ENCODE measurements at regions not wholly inside any gene's neighbourhood (a gene's known extent, or its start where the extent isn't known, plus 50 kb on each side); places are given as distances from the start of the nearest gene placed in this dataset.

- peaks cover 5% of the 10 kb centered on the region; the same call in 1 of the 3 replicates for H3K4me1 ChIP-seq
- DNase-seq (ENCODE audit: low read depth in 1 of 2, low spot score in 1 of 2) (no peak), ATAC-seq (no peak), FAIRE-seq (no peak)
- no peaks in the 10 kb centered on the region for H3K9me3 ChIP-seq
- H3K4me2 ChIP-seq: no peak overlapping the region
- no peak for TF ChIP-seq NPAS2 (CRISPR knock-in tag; IDR thresholded peaks at IDR 0.05; ENCODE audit: borderline replicate concordance)
- TF ChIP-seq TP53 (CRISPR knock-in tag; IDR thresholded peaks at IDR 0.05): no peak
- no peak for TF ChIP-seq MAZ (IDR thresholded peaks at IDR 0.05; ENCODE audit: borderline replicate concordance, low read depth, low read length)
- TF ChIP-seq MAFK (IDR thresholded peaks at IDR 0.05; ENCODE audit: partially characterized antibody): no peak
- no peak for TF ChIP-seq GATA3 (IDR thresholded peaks at IDR 0.05; ENCODE audit: borderline replicate concordance)
- no peak for TF ChIP-seq RCOR1 (IDR thresholded peaks at IDR 0.05; ENCODE audit: low read depth, low read length)
- TF ChIP-seq CEBPB (IDR thresholded peaks at IDR 0.05): no peak
- TF ChIP-seq HOXB5 (CRISPR knock-in tag; IDR thresholded peaks at IDR 0.05): no peak
- no peak for TF ChIP-seq ZFP36 (IDR thresholded peaks at IDR 0.05; ENCODE audit: borderline replicate concordance, partially characterized antibody)
- TF ChIP-seq HDAC2 (IDR thresholded peaks at IDR 0.05): no peak
- no peak for TF ChIP-seq EHF (CRISPR knock-in tag; IDR thresholded peaks at IDR 0.05)
- no peak for TF ChIP-seq FOXS1 (CRISPR knock-in tag; IDR thresholded peaks at IDR 0.05)
- no peak for TF ChIP-seq PHF8 (IDR thresholded peaks at IDR 0.05; ENCODE audit: borderline replicate concordance, low read depth)
- no peak for TF ChIP-seq EHMT2 (IDR thresholded peaks at IDR 0.05; ENCODE audit: low read depth)
- TF ChIP-seq POLR2AphosphoS2 (conservative IDR thresholded peaks at IDR 0.05; ENCODE audit: low read length): no peak
- no peak overlapping the region for H3K27ac ChIP-seq
- ChIA-PET CTCF (no interaction called here), POLR2A (no interaction called here)
- no peak overlapping the region for H3K4me3 ChIP-seq
Observed at GRCh38 chrX:45435481-45435880, 234.8 kb upstream of the DIPK2B start.

DNA sequence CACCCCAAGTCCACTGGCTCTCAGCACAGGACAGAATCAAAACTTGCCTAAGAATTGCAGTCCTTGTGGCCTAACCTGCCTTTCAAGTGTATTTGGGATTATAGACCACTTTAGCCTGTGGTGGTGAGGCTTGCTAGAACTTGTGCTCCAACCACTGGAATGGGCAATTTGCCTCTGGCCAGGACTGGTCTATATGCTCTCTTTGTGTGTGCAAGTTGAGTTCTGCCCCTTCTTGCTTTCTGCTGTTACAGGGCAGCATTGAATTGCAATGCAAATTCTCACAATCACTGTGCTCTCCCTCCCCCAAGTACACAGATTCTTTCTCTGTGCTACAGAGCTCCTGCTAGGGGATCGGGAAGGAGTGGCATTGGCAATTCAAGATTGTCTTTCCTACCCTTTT is 233.6 kb upstream of the DIPK2B start:
- no peak overlapping the region for H3K4me2 ChIP-seq

More for the DNA sequence above, 233.6 kb upstream of the DIPK2B start:
- no peaks in the 10 kb centered on the region for H3K9me3 ChIP-seq
- no peak for TF ChIP-seq CEBPB (IDR thresholded peaks at IDR 0.05)
- TF ChIP-seq ATOH8 (CRISPR knock-in tag; IDR thresholded peaks at IDR 0.05; ENCODE audit: low read depth): no peak
- TF ChIP-seq MAFK (IDR thresholded peaks at IDR 0.05; ENCODE audit: partially characterized antibody): no peak
- no peak for TF ChIP-seq HOXA7 (CRISPR knock-in tag; IDR thresholded peaks at IDR 0.05)
- no peak for TF ChIP-seq NFE2L2 (conservative IDR thresholded peaks at IDR 0.05; ENCODE audit: low read length)
- no peak for TF ChIP-seq FOXS1 (CRISPR knock-in tag; IDR thresholded peaks at IDR 0.05)
- TF ChIP-seq JUNB (IDR thresholded peaks at IDR 0.05): no peak
- TF ChIP-seq ZFP36 (IDR thresholded peaks at IDR 0.05; ENCODE audit: borderline replicate concordance, partially characterized antibody): no peak
- TF ChIP-seq CTCF (IDR thresholded peaks at IDR 0.05): no peak
- TF ChIP-seq KDM5A (IDR thresholded peaks at IDR 0.05): no peak
- TF ChIP-seq POLR2AphosphoS2 (conservative IDR thresholded peaks at IDR 0.05; ENCODE audit: low read length): no peak
- no peak for TF ChIP-seq CBX2 (IDR thresholded peaks at IDR 0.05; ENCODE audit: borderline replicate concordance, low read depth)
- no peak for TF ChIP-seq ZC3H11A (IDR thresholded peaks at IDR 0.05)
- TF ChIP-seq RNF2 (IDR thresholded peaks at IDR 0.05; ENCODE audit: borderline replicate concordance, low read depth): no peak
- TF ChIP-seq RFX5 (IDR thresholded peaks at IDR 0.05): no peak
- TF ChIP-seq REST (IDR thresholded peaks at IDR 0.05): no peak
- peaks cover 5% of the 10 kb centered on the region; the same call in 1 of the 3 replicates for H3K4me1 ChIP-seq
- ChIA-PET POLR2A (no interaction called here), CTCF (no interaction called here)
- H3K4me3 ChIP-seq: no peak overlapping the region
- no peak for ATAC-seq
- 85% methylated on average over 1 of the region's 1 CpG for WGBS (ENCODE audit: missing lambda C conversion rate)
- no peak for DNase-seq (ENCODE audit: low read depth in 1 of 2, low spot score in 1 of 2)
- no peak for FAIRE-seq
- no peak overlapping the region for H3K27ac ChIP-seq
